SK-N-MC (cell line): ENCODE measurements at regions not wholly inside any gene's neighbourhood (a gene's known extent, or its start where the extent isn't known, plus 50 kb on each side); places are given as distances from the start of the nearest gene placed in this dataset.

Experiments used
- DNase-seq: peaks from one replicate; pipeline ENCODE4 v3.0.0-alpha.2; 2011; ENCODE audit warnings: low read depth, low spot score
- H3K27ac ChIP-seq: fragments of 200-600 bp; sonication (generic); 2 replicates; pipeline ENCODE4 v1.5.1; 2016; ENCODE audit warnings: mixed run types
- H3K36me3 ChIP-seq: fragments of 200-600 bp; sonication (generic); 2 replicates; pipeline ENCODE4 v1.6.1; 2017; ENCODE audit warnings: antibody characterized with exemption, low read length, mixed read lengths; ENCODE audit not compliant: insufficient read depth
- H3K4me3 ChIP-seq: fragments of 200-600 bp; sonication (generic); 2 replicates; pipeline ENCODE4 v1.5.1; 2016
- H3K9ac ChIP-seq: fragments of 200-600 bp; sonication (generic); 2 replicates; pipeline ENCODE4 v1.8.0; 2017; ENCODE audit warnings: mixed run types, mixed read lengths; ENCODE audit not compliant: insufficient read length
- H3K9me3 ChIP-seq: fragments of 200-600 bp; sonication (generic); 2 replicates; pipeline ENCODE4 v1.6.1; 2017; ENCODE audit warnings: low read depth, mild to moderate bottlenecking, antibody characterized with exemption, low read length, moderate library complexity, mixed read lengths
- EZH2 ChIP-seq: fragments of 200-600 bp; sonication (generic); IDR thresholded peaks from one replicate; pipeline ENCODE4 v1.6.1; 2017; ENCODE audit warnings: antibody characterized with exemption
- FOXP2 ChIP-seq: optimal IDR thresholded peaks from 2 replicates; pipeline ENCODE3; 2011; ENCODE audit warnings: mild to moderate bottlenecking, moderate library complexity; ENCODE audit not compliant: insufficient read depth; ENCODE audit errors: extremely low read length, control extremely low read depth
- POLR2AphosphoS5 ChIP-seq: IDR thresholded peaks from 2 replicates; pipeline ENCODE4 v1.6.1; 2012; ENCODE audit warnings: mild to moderate bottlenecking, low read depth, low read length, borderline replicate concordance

GRCh38 chr7:106433377-106433776 lies 148.6 kb upstream of the NAMPT start:
- H3K9ac ChIP-seq: no peak overlapping the region
- no peak overlapping the region for H3K27ac ChIP-seq
- no peaks in the 10 kb centered on the region for H3K9me3 ChIP-seq
- no peak for DNase-seq
- H3K4me3 ChIP-seq: no peak overlapping the region
- TF ChIP-seq POLR2AphosphoS5 (no peak), EZH2 (no peak), FOXP2 (no peak)
- H3K36me3 ChIP-seq: no peaks in the 10 kb centered on the region

GRCh38 chr7:106430535-106431455 lies 146.0 kb upstream of the NAMPT start:
- Histone ChIP-seq H3K36me3 (no peaks in the 10 kb centered on the region), H3K27ac (no peak overlapping the region), H3K4me3 (no peak overlapping the region), H3K9me3 (no peaks in the 10 kb centered on the region), H3K9ac (no peak overlapping the region)
- no peak for DNase-seq
- TF ChIP-seq EZH2 (no peak), FOXP2 (no peak), POLR2AphosphoS5 (no peak)

GRCh38 chr7:106430103-106430502 lies 145.3 kb upstream of the NAMPT start:
- no peaks in the 10 kb centered on the region for H3K9me3 ChIP-seq
- DNase-seq: no peak
- no peak for TF ChIP-seq EZH2
- TF ChIP-seq POLR2AphosphoS5: no peak
- no peak for TF ChIP-seq FOXP2
- H3K9ac ChIP-seq: no peak overlapping the region
- H3K27ac ChIP-seq: no peak overlapping the region
- no peak overlapping the region for H3K4me3 ChIP-seq
- H3K36me3 ChIP-seq: no peaks in the 10 kb centered on the region

GRCh38 chr7:106426803-106427202 lies 142.0 kb upstream of the NAMPT start:
- Histone ChIP-seq H3K9ac (no peak overlapping the region), H3K36me3 (no peaks in the 10 kb centered on the region), H3K27ac (no peak overlapping the region), H3K9me3 (no peaks in the 10 kb centered on the region), H3K4me3 (no peak overlapping the region)
- no peak for DNase-seq
- TF ChIP-seq EZH2: no peak
- TF ChIP-seq POLR2AphosphoS5: no peak
- TF ChIP-seq FOXP2: no peak

GRCh38 chr7:106425017-106425719 lies 140.4 kb upstream of the NAMPT start:
- no peaks in the 10 kb centered on the region for H3K9me3 ChIP-seq
- TF ChIP-seq EZH2: no peak
- peak; percentile 54; the same call in 1 of the 2 replicates for TF ChIP-seq POLR2AphosphoS5
- TF ChIP-seq FOXP2: peak; percentile 95
- peak overlapping the region; percentile 39; the same call in 1 of the 2 replicates for H3K4me3 ChIP-seq
- DNase-seq: peak; percentile 96
- no peaks in the 10 kb centered on the region for H3K36me3 ChIP-seq
- H3K27ac ChIP-seq: no peak overlapping the region; the same call in 1 of the 2 replicates
- no peak overlapping the region for H3K9ac ChIP-seq

- Histone ChIP-seq H3K36me3 (no peaks in the 10 kb centered on the region), H3K9me3 (no peaks in the 10 kb centered on the region), H3K4me3 (peak overlapping the region; percentile 39; the same call in 1 of the 2 replicates), H3K9ac (no peak overlapping the region), H3K27ac (no peak overlapping the region; the same call in 1 of the 2 replicates)
- TF ChIP-seq EZH2 (no peak), POLR2AphosphoS5 (no peak), FOXP2 (no peak)
- no peak for DNase-seq
Measured at GRCh38 chr7:106424476-106425016, 139.8 kb upstream of the NAMPT start.

GRCh38 chr7:106423821-106424475 lies 139.2 kb upstream of the NAMPT start:
- TF ChIP-seq FOXP2 (no peak), POLR2AphosphoS5 (no peak), EZH2 (no peak)
- no peak for DNase-seq
- Histone ChIP-seq H3K9me3 (no peaks in the 10 kb centered on the region), H3K27ac (no peak overlapping the region), H3K9ac (no peak overlapping the region), H3K36me3 (no peaks in the 10 kb centered on the region), H3K4me3 (no peak overlapping the region)
